Adrenal gland (tissue), 5 donors: ENCODE measurements at regions not wholly inside any gene's neighbourhood (a gene's known extent, or its start where the extent isn't known, plus 50 kb on each side); places are given as distances from the start of the nearest gene placed in this dataset.

Source experiments
- POLR2A ChIP-seq, 2 donors: fragments of 450-650 bp; IDR thresholded peaks; one replicate each; pipeline ENCODE4 v1.6.1; 2017; ENCODE audit warnings: antibody characterized with exemption in 2 of 2, mild to moderate bottlenecking in 2 of 2, moderate library complexity in 1 of 2
- TF ChIP-seq, protein P1 (sequence below), 6 experiments: fragments of 450-650 bp in 4 of 6; fragments of 200-600 bp in 2 of 6; sonication (generic) in 1 of 6; IDR thresholded peaks; 1 replicate in 5 of 6; 2 replicates in 1 of 6; pipeline versions ENCODE4 v1.5.1 to v1.8.0; 2016 to 2021; ENCODE audit warnings: antibody characterized with exemption in 6 of 6, mild to moderate bottlenecking in 2 of 6, moderate library complexity in 1 of 6
- donor health status: DM: no; HTN: no; CAD: no.

DNA sequence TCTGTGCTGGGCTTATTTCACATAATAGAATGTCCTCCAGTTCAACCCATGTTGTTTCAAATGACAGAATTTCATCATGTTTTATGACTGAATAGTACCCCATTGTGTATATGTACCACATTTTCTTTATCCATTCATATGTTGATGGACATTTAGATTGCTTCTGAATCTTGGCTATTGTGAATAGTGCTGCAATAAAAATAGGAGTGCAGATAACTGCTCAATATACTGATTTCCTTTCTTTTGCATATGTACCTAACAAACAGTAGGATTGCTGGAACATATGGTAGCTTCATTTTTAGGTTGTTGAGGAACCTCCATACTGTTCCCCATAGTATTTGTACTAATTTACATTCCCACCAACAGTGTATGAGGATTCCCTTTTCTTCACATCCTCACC, 491.1 kb downstream of the BRINP3 start:
- TF ChIP-seq, protein P1, sequence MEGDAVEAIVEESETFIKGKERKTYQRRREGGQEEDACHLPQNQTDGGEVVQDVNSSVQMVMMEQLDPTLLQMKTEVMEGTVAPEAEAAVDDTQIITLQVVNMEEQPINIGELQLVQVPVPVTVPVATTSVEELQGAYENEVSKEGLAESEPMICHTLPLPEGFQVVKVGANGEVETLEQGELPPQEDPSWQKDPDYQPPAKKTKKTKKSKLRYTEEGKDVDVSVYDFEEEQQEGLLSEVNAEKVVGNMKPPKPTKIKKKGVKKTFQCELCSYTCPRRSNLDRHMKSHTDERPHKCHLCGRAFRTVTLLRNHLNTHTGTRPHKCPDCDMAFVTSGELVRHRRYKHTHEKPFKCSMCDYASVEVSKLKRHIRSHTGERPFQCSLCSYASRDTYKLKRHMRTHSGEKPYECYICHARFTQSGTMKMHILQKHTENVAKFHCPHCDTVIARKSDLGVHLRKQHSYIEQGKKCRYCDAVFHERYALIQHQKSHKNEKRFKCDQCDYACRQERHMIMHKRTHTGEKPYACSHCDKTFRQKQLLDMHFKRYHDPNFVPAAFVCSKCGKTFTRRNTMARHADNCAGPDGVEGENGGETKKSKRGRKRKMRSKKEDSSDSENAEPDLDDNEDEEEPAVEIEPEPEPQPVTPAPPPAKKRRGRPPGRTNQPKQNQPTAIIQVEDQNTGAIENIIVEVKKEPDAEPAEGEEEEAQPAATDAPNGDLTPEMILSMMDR (IDR thresholded peaks at IDR 0.05) = no peak
- no peak for TF ChIP-seq POLR2A (IDR thresholded peaks at IDR 0.05)
